CD14-positive monocyte (primary cell): ENCODE measurements at regions not wholly inside any gene's neighbourhood (a gene's known extent, or its start where the extent isn't known, plus 50 kb on each side); places are given as distances from the start of the nearest gene placed in this dataset.

Experiments
- DNase-seq, 3 donors: peaks; one replicate each; pipeline ENCODE4 v3.0.0-alpha.2; 2011 to 2022
- H2AFZ ChIP-seq: 2 replicates; pipeline ENCODE4 v1.6.0; 2012; ENCODE audit warnings: mild to moderate bottlenecking, low read depth, low read length, inconsistent platforms; ENCODE audit not compliant: insufficient read depth, poor library complexity, severe bottlenecking
- H3K27ac ChIP-seq, 2 donors: 1 replicate in 1 of 2; 2 replicates in 1 of 2; pipeline ENCODE4 v1.5.1; 2012 to 2013; ENCODE audit warnings: low read length in 2 of 2, control low read depth in 1 of 2, inconsistent platforms in 1 of 2, low read depth in 1 of 2, mild to moderate bottlenecking in 1 of 2
- H3K27me3 ChIP-seq, 2 donors: one replicate each; pipeline versions ENCODE4 v1.6.0 to v1.6.1; 2011 to 2013; ENCODE audit warnings: low read length in 2 of 2; ENCODE audit not compliant: control insufficient read depth in 2 of 2, insufficient read depth in 2 of 2
- H3K36me3 ChIP-seq, 2 donors: replicated peaks in 1 of 2; 1 replicate in 1 of 2; 2 replicates in 1 of 2; pipeline versions ENCODE4 v1.5.1 to v1.6.1; 2012 to 2013; ENCODE audit warnings: low read length in 2 of 2, control low read depth in 1 of 2, inconsistent platforms in 1 of 2, mild to moderate bottlenecking in 1 of 2; ENCODE audit not compliant: insufficient read depth in 2 of 2, control insufficient read depth in 1 of 2
- H3K4me1 ChIP-seq, 2 donors: 1 replicate in 1 of 2; 2 replicates in 1 of 2; pipeline versions ENCODE4 v1.5.1 to v1.6.1; 2012 to 2013; ENCODE audit warnings: low read length in 2 of 2, control low read depth in 1 of 2, inconsistent platforms in 1 of 2, mild to moderate bottlenecking in 1 of 2, moderate library complexity in 1 of 2; ENCODE audit not compliant: insufficient read depth in 2 of 2, control insufficient read depth in 1 of 2
- H3K4me2 ChIP-seq: replicated peaks from 2 replicates; pipeline ENCODE3; 2012; ENCODE audit warnings: low read length, moderate library complexity, mild to moderate bottlenecking; ENCODE audit not compliant: poor library complexity, severe bottlenecking; ENCODE audit errors: extremely low read depth
- H3K4me3 ChIP-seq, 3 experiments: fragments of 200-600 bp in 1 of 3; sonication (generic) in 1 of 3; replicated peaks in 1 of 3; 1 replicate in 2 of 3; 2 replicates in 1 of 3; pipeline ENCODE4 v1.5.1; 2011 to 2013; ENCODE audit warnings: low read length in 3 of 3, mild to moderate bottlenecking in 3 of 3, control low read depth in 2 of 3, low read depth in 2 of 3, inconsistent platforms in 1 of 3, moderate library complexity in 1 of 3
- H3K79me2 ChIP-seq: 2 replicates; pipeline ENCODE4 v1.6.0; 2012; ENCODE audit warnings: mild to moderate bottlenecking, control low read depth, inconsistent platforms, low read length, moderate library complexity; ENCODE audit not compliant: insufficient read depth
- H3K9ac ChIP-seq: 2 replicates; pipeline ENCODE4 v1.6.0; 2017; ENCODE audit warnings: low read length, mild to moderate bottlenecking; ENCODE audit not compliant: insufficient read depth, poor library complexity, severe bottlenecking
- H3K9me3 ChIP-seq, 2 donors: replicated peaks in 1 of 2; 1 replicate in 1 of 2; 2 replicates in 1 of 2; pipeline versions ENCODE4 v1.5.1 to v1.6.1; 2012 to 2013; ENCODE audit warnings: low read length in 2 of 2, control low read depth in 1 of 2; ENCODE audit not compliant: control insufficient read depth in 1 of 2, insufficient read depth in 1 of 2
- H4K20me1 ChIP-seq: 2 replicates; pipeline ENCODE4 v1.6.0; 2012; ENCODE audit warnings: mild to moderate bottlenecking, low read length, control low read depth, moderate library complexity; ENCODE audit not compliant: insufficient read depth
- H3K27ac Mint-ChIP-seq, 7 donors: one replicate each; pipeline ENCODE4 v1.8.0; 2020; ENCODE audit warnings: mild to moderate bottlenecking in 7 of 7, mixed read lengths in 7 of 7, moderate library complexity in 6 of 7, inconsistent platforms in 2 of 7
- H3K27me3 Mint-ChIP-seq, 3 donors: one replicate each; pipeline ENCODE4 v1.8.0; 2021 to 2022; ENCODE audit warnings: low read depth in 3 of 3, mild to moderate bottlenecking in 3 of 3, mixed read lengths in 3 of 3, moderate library complexity in 3 of 3, inconsistent platforms in 1 of 3
- H3K36me3 Mint-ChIP-seq, 2 donors: one replicate each; pipeline ENCODE4 v1.8.0; 2020; ENCODE audit warnings: mixed read lengths in 2 of 2, inconsistent platforms in 1 of 2, mild to moderate bottlenecking in 1 of 2
- H3K4me1 Mint-ChIP-seq: one replicate; pipeline ENCODE4 v1.8.0; 2020; ENCODE audit warnings: mild to moderate bottlenecking, mixed read lengths
- H3K4me3 Mint-ChIP-seq, 2 donors: one replicate each; pipeline ENCODE4 v1.8.0; 2020; ENCODE audit warnings: mild to moderate bottlenecking in 2 of 2, mixed read lengths in 2 of 2, moderate library complexity in 1 of 2
- H3K9me3 Mint-ChIP-seq, 7 donors: one replicate each; pipeline ENCODE4 v1.8.0; 2020 to 2022; ENCODE audit warnings: mixed read lengths in 7 of 7, mild to moderate bottlenecking in 6 of 7, moderate library complexity in 6 of 7, inconsistent platforms in 2 of 7
- CTCF ChIP-seq: fragments of 200-600 bp; IDR thresholded peaks from one replicate; pipeline ENCODE4 v1.8.0; 2022; ENCODE audit warnings: antibody characterized with exemption, mild to moderate bottlenecking
- WGBS: methylation state at CpG from one replicate; pipeline ENCODE4 v1.1.5; 2013; ENCODE audit warnings: missing lambda C conversion rate; ENCODE audit not compliant: insufficient coverage; 5-methylcytosine and 5-hydroxymethylcytosine counted together
- intact Hi-C, 2 donors: fragments of 100-400 bp; cut with micrococcal nuclease; formaldehyde crosslinking; loops; one replicate each; pipeline versions ENCODE4 v1.15.0 to v1.15.1; 2023

DNA sequence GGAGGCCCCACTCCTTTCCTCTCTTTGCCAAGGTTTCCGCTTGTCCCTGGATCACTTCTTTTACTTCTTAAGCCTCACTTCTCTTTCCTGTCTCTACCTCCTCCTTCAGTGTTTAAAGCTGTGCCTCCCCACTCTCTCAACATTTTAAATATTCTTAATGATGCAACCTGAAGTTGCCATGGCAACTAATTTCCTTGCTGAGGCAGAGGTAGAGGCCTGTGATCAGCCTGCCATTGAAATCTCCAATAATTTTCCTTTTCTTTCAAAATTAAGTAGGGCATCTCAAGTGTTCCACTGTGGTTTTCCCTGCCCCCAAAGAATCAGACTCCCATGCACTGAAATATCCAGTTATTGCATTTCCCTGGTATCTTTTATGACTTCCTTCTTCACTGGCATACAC, 108.6 kb upstream of the VRK1 start:
- no peaks in the 10 kb centered on the region for H3K36me3 Mint-ChIP-seq
- no peak overlapping the region for H3K27ac Mint-ChIP-seq
- H3K9me3 ChIP-seq, result no peaks in the 10 kb centered on the region
- no peak overlapping the region for H2AFZ ChIP-seq
- H3K27me3 Mint-ChIP-seq, result peaks cover 3 to 7% (median 3%) of the 10 kb centered on the region in 3 donors
- no peak overlapping the region for H3K4me3 Mint-ChIP-seq
- intact Hi-C loops, result no loop called here
- H3K4me2 ChIP-seq, result no peak overlapping the region
- peaks cover 3% of the 10 kb centered on the region for H3K4me1 Mint-ChIP-seq
- DNase-seq, result no peak
- WGBS, result no CpG with 5 or more reads among the region's 1 CpG
- no peak for TF ChIP-seq CTCF
- no peaks in the 10 kb centered on the region for H3K79me2 ChIP-seq
- H3K9ac ChIP-seq, result no peak overlapping the region
- no peaks in the 10 kb centered on the region for H3K36me3 ChIP-seq
- no peak overlapping the region for H3K27ac ChIP-seq
- H3K4me1 ChIP-seq, result no peaks in the 10 kb centered on the region
- H3K9me3 Mint-ChIP-seq, result peaks cover 0 to 3% (median 0%) of the 10 kb centered on the region in 7 donors
- H3K4me3 ChIP-seq, result no peak overlapping the region
- no peaks in the 10 kb centered on the region for H3K27me3 ChIP-seq
- no peaks in the 10 kb centered on the region for H4K20me1 ChIP-seq

GRCh38 chr14:96690713-96691383, 106.3 kb upstream of the VRK1 start:
- H3K27me3 Mint-ChIP-seq, result peaks cover 2 to 9% (median 3%) of the 10 kb centered on the region in 3 donors
- intact Hi-C loops, result no loop called here
- H3K4me3 Mint-ChIP-seq, result no peak overlapping the region
- H3K27me3 ChIP-seq, result no peaks in the 10 kb centered on the region
- H3K4me1 ChIP-seq, result no peaks in the 10 kb centered on the region
- H3K4me1 Mint-ChIP-seq, result no peaks in the 10 kb centered on the region
- H3K36me3 Mint-ChIP-seq, result no peaks in the 10 kb centered on the region
- no peak overlapping the region for H3K27ac ChIP-seq
- no peak overlapping the region for H3K27ac Mint-ChIP-seq
- H2AFZ ChIP-seq, result no peak overlapping the region
- whole genome bisulfite sequencing, result 36% methylated on average over 1 of the region's 4 CpGs
- no peak overlapping the region for H3K9ac ChIP-seq
- no peaks in the 10 kb centered on the region for H3K9me3 ChIP-seq
- peaks cover 0 to 4% (median 0%) of the 10 kb centered on the region in 7 donors for H3K9me3 Mint-ChIP-seq
- no peak for DNase-seq
- H3K36me3 ChIP-seq, result no peaks in the 10 kb centered on the region
- no peak overlapping the region for H3K4me3 ChIP-seq
- no peaks in the 10 kb centered on the region for H4K20me1 ChIP-seq
- TF ChIP-seq CTCF, result no peak
- H3K4me2 ChIP-seq, result no peak overlapping the region
- H3K79me2 ChIP-seq, result no peaks in the 10 kb centered on the region
